ENCODE measurements at regions not wholly inside any gene's neighbourhood (a gene's known extent, or its start where the extent isn't known, plus 50 kb on each side); places are given as distances from the start of the nearest gene placed in this dataset.

GRCh38 chr13:86792153-86792651 lies 879.0 kb upstream of the SLITRK5 start:
- Histone ChIP-seq H3K27ac (ENCODE audit: insufficient read depth, low read depth, low read length) (no peak overlapping the region), H3K9ac (replicated peaks; ENCODE audit: extremely low read depth, insufficient read depth, low read length) (no peak overlapping the region), H3K36me3 (ENCODE audit: control insufficient read depth in 2 of 2, extremely low read depth in 1 of 2, insufficient read depth in 2 of 2, low read length in 2 of 2) (no peaks in the 10 kb centered on the region), H3K27me3 (ENCODE audit: control insufficient read depth in 2 of 2, insufficient read depth in 2 of 2, low read length in 2 of 2) (no peaks in the 10 kb centered on the region), H4K20me1 (replicated peaks; ENCODE audit: control insufficient read depth, extremely low read depth, insufficient read depth, low read length) (no peaks in the 10 kb centered on the region), H3K9me1 (replicated peaks; ENCODE audit: control insufficient read depth, extremely low read depth, insufficient read depth, low read length) (no peaks in the 10 kb centered on the region), H3K4me3 (replicated peaks in 1 of 3; ENCODE audit: insufficient read depth in 1 of 3, low read depth in 1 of 3, low read length in 3 of 3) (no peak overlapping the region), H3K79me2 (ENCODE audit: control insufficient read depth, insufficient read depth, low read length) (no peaks in the 10 kb centered on the region), H3K9me3 (replicated peaks; ENCODE audit: control insufficient read depth, insufficient read depth, low read length) (peaks cover 2% of the 10 kb centered on the region), H3K4me2 (ENCODE audit: insufficient read depth, low read length) (no peak overlapping the region), H3K4me1 (ENCODE audit: control insufficient read depth, extremely low read depth, insufficient read depth, low read length) (no peaks in the 10 kb centered on the region), H2AFZ (ENCODE audit: low read depth, low read length) (no peak overlapping the region)
- ChIA-PET CTCF (no interaction called here), POLR2A (no interaction called here)
- dilution Hi-C loops (cut with MboI; ENCODE audit: extremely low pct_ligation_motif_present, low sequenced_read_pairs) (no loop called here), intact Hi-C loops (cut with micrococcal nuclease) (no loop called here)
- no TSS peak for BruUV-seq (replicated peaks)
- DNase-seq (ENCODE audit: low read depth, low spot score) (no peak), FAIRE-seq (no peak)
- TF ChIP-seq, protein P1, sequence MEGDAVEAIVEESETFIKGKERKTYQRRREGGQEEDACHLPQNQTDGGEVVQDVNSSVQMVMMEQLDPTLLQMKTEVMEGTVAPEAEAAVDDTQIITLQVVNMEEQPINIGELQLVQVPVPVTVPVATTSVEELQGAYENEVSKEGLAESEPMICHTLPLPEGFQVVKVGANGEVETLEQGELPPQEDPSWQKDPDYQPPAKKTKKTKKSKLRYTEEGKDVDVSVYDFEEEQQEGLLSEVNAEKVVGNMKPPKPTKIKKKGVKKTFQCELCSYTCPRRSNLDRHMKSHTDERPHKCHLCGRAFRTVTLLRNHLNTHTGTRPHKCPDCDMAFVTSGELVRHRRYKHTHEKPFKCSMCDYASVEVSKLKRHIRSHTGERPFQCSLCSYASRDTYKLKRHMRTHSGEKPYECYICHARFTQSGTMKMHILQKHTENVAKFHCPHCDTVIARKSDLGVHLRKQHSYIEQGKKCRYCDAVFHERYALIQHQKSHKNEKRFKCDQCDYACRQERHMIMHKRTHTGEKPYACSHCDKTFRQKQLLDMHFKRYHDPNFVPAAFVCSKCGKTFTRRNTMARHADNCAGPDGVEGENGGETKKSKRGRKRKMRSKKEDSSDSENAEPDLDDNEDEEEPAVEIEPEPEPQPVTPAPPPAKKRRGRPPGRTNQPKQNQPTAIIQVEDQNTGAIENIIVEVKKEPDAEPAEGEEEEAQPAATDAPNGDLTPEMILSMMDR (IDR thresholded peaks at IDR 0.05; ENCODE audit: extremely low read depth in 1 of 2, insufficient read depth in 1 of 2, low read depth in 1 of 2, low read length in 2 of 2), result no peak
- no peak for TF ChIP-seq FOS (IDR thresholded peaks at IDR 0.05; ENCODE audit: borderline replicate concordance, insufficient read depth, low read length)
- TF ChIP-seq POLR2AphosphoS5 (IDR thresholded peaks at IDR 0.05; ENCODE audit: insufficient read depth, low read depth, low read length), result no peak
- TF ChIP-seq GATA2 (IDR thresholded peaks at IDR 0.05; ENCODE audit: insufficient read depth, insufficient read length, low read depth, low read length), result no peak
- no peak for TF ChIP-seq JUN (IDR thresholded peaks at IDR 0.05; ENCODE audit: borderline replicate concordance, insufficient read depth, insufficient read length, low read depth)
- no peak for TF ChIP-seq MYC (IDR thresholded peaks at IDR 0.05; ENCODE audit: low read depth, low read length)
- no peak for TF ChIP-seq POLR2A (IDR thresholded peaks at IDR 0.05; ENCODE audit: low read depth, low read length)
- no peak for TF ChIP-seq EZH2 (IDR thresholded peaks at IDR 0.05; ENCODE audit: borderline replicate concordance, low read depth, low read length, severe bottlenecking)
- no peak for TF ChIP-seq MAX (IDR thresholded peaks at IDR 0.05; ENCODE audit: insufficient read depth, insufficient read length)
